ENCODE measurements at regions not wholly inside any gene's neighbourhood (a gene's known extent, or its start where the extent isn't known, plus 50 kb on each side); places are given as distances from the start of the nearest gene placed in this dataset.
"Not testable (repeated sequence)": the region's sequence is repeated elsewhere in the genome, so short reads cannot be mapped to it uniquely, and the experiment has no call there.

GRCh38 chr14:39592116-39592789, 160.0 kb upstream of the FBXO33 start:
- ChIA-PET POLR2A (no interaction called here), CTCF (no interaction called here)
- no peak for DNase-seq
- Histone ChIP-seq H3K4me3 (ENCODE audit: low read depth in 2 of 2, low read length in 1 of 2) (no peak overlapping the region), H3K27ac (ENCODE audit: low read depth in 2 of 2, low read length in 1 of 2) (no peak overlapping the region), H3K36me3 (replicated peaks in 1 of 2; ENCODE audit: control insufficient read depth in 1 of 2, insufficient read depth in 2 of 2, low read length in 1 of 2) (no peaks in the 10 kb centered on the region), H3K9ac (no peak overlapping the region), H3K4me1 (ENCODE audit: control insufficient read depth in 1 of 2, insufficient read depth in 2 of 2, low read depth in 1 of 2, low read length in 1 of 2) (no peaks in the 10 kb centered on the region), H2AFZ (ENCODE audit: low read depth) (no peak overlapping the region), H3K9me2 (no peaks in the 10 kb centered on the region), H3K79me2 (ENCODE audit: insufficient read depth) (no peaks in the 10 kb centered on the region), H3K9me3 (no peaks in the 10 kb centered on the region), H3K27me3 (ENCODE audit: insufficient read depth) (no peaks in the 10 kb centered on the region), H3K4me2 (no peak overlapping the region), H3F3A (replicated peaks; ENCODE audit: insufficient read depth) (no peaks in the 10 kb centered on the region), H4K20me1 (ENCODE audit: insufficient read depth) (no peaks in the 10 kb centered on the region)
- WGBS (ENCODE audit: low lambda C conversion rate), result 0% methylated on average over 2 of the region's 2 CpGs
- TF ChIP-seq TCF12 (IDR thresholded peaks at IDR 0.05) (no peak), CHD2 (IDR thresholded peaks at IDR 0.05; ENCODE audit: low read length, partially characterized antibody) (no peak), MAX (IDR thresholded peaks at IDR 0.05; ENCODE audit: low read depth) (no peak), TAF1 (IDR thresholded peaks at IDR 0.05; ENCODE audit: borderline replicate concordance, low read depth, low read length) (no peak), ZBTB33 (IDR thresholded peaks at IDR 0.05; ENCODE audit: borderline replicate concordance, low read depth) (no peak), CTCF (IDR thresholded peaks at IDR 0.05) (no peak)

- POLR2A ChIA-PET; H3K36me3 ChIP-seq (replicated peaks in 1 of 2; ENCODE audit: control insufficient read depth in 1 of 2, insufficient read depth in 2 of 2, low read length in 1 of 2); H3K9me2 ChIP-seq: not testable (repeated sequence)
Observed at GRCh38 chr14:39589882-39590281, 157.6 kb upstream of the FBXO33 start.

More at GRCh38 chr14:39589882-39590281, 157.6 kb upstream of the FBXO33 start:
- H2AFZ ChIP-seq (ENCODE audit: low read depth); H3K4me2 ChIP-seq; H3K9ac ChIP-seq; H4K20me1 ChIP-seq (ENCODE audit: insufficient read depth); H3K4me3 ChIP-seq (ENCODE audit: low read depth in 2 of 2, low read length in 1 of 2); H3K27me3 ChIP-seq (ENCODE audit: insufficient read depth); H3K4me1 ChIP-seq (ENCODE audit: control insufficient read depth in 1 of 2, insufficient read depth in 2 of 2, low read depth in 1 of 2, low read length in 1 of 2); DNase-seq; H3K27ac ChIP-seq (ENCODE audit: low read depth in 2 of 2, low read length in 1 of 2); H3F3A ChIP-seq (replicated peaks; ENCODE audit: insufficient read depth); H3K9me3 ChIP-seq; CTCF ChIA-PET; H3K79me2 ChIP-seq (ENCODE audit: insufficient read depth): not testable (repeated sequence)
- WGBS (ENCODE audit: low lambda C conversion rate), result 46% methylated on average over 11 of the region's 21 CpGs
